CD4-positive, alpha-beta T cell (primary cell): ENCODE measurements at regions not wholly inside any gene's neighbourhood (a gene's known extent, or its start where the extent isn't known, plus 50 kb on each side); places are given as distances from the start of the nearest gene placed in this dataset.

ENCODE experiments used
- ATAC-seq: fragments of 200-7000 bp; cut with Tn5 transposase; one replicate; pipeline ENCODE4 v1.10.0; 2022; ENCODE audit warnings: mild to moderate bottlenecking; ENCODE audit not compliant: poor library complexity
- CTCF ChIA-PET: fragments of 350-600 bp; sonication (Branson Sonifier 250); formaldehyde crosslinking; loops from one replicate; lab custom pipeline; 2021; ENCODE audit warnings: antibody characterized with exemption, inconsistent platforms; lab: Charles Lee
- POLR2A ChIA-PET: fragments of 350-600 bp; sonication (Branson Sonifier 250); formaldehyde crosslinking; loops from one replicate; lab custom pipeline; 2021; ENCODE audit warnings: antibody characterized with exemption, inconsistent platforms; lab: Charles Lee
- DNase-seq, 14 experiments: peaks; one replicate each; pipeline ENCODE4 v3.0.0-alpha.2; 2013 to 2020; ENCODE audit warnings: mixed read lengths in 2 of 14
- H3K27ac ChIP-seq, 2 donors: one replicate each; pipeline versions ENCODE4 v1.5.1 to v1.7.0; 2013; ENCODE audit warnings: low read length in 2 of 2, low read depth in 1 of 2, mild to moderate bottlenecking in 1 of 2
- H3K27me3 ChIP-seq, 2 experiments: 1 replicate in 1 of 2; 2 replicates in 1 of 2; pipeline versions ENCODE4 v1.6.1 to v1.7.0; 2013; ENCODE audit warnings: low read length in 2 of 2, control low read depth in 1 of 2, mild to moderate bottlenecking in 1 of 2, moderate library complexity in 1 of 2; ENCODE audit not compliant: insufficient read depth in 2 of 2, control insufficient read depth in 1 of 2
- H3K36me3 ChIP-seq: one replicate; pipeline ENCODE4 v1.6.1; 2013; ENCODE audit warnings: low read length, control low read depth; ENCODE audit not compliant: insufficient read depth
- H3K4me1 ChIP-seq: one replicate; pipeline ENCODE4 v1.6.1; 2013; ENCODE audit warnings: low read length, control low read depth; ENCODE audit not compliant: insufficient read depth
- H3K4me3 ChIP-seq: one replicate; pipeline ENCODE4 v1.5.1; 2013; ENCODE audit warnings: mild to moderate bottlenecking, low read length, moderate library complexity
- H3K9me3 ChIP-seq, 2 experiments: 1 replicate in 1 of 2; 2 replicates in 1 of 2; pipeline versions ENCODE4 v1.6.1 to v1.7.0; 2013; ENCODE audit warnings: low read length in 2 of 2, mild to moderate bottlenecking in 2 of 2, control low read depth in 1 of 2, moderate library complexity in 1 of 2; ENCODE audit not compliant: control insufficient read depth in 1 of 2, insufficient read depth in 1 of 2
- H3K27ac Mint-ChIP-seq: one replicate; pipeline ENCODE4 v1.8.0; 2020; ENCODE audit warnings: mixed read lengths
- H3K27me3 Mint-ChIP-seq: one replicate; pipeline ENCODE4 v1.8.0; 2021; ENCODE audit warnings: mixed read lengths
- H3K36me3 Mint-ChIP-seq: one replicate; pipeline ENCODE4 v1.8.0; 2021; ENCODE audit warnings: low read depth, mixed read lengths
- H3K4me1 Mint-ChIP-seq: one replicate; pipeline ENCODE4 v1.8.0; 2021; ENCODE audit warnings: low read depth, mixed read lengths
- H3K4me3 Mint-ChIP-seq: one replicate; pipeline ENCODE4 v1.8.0; 2020; ENCODE audit warnings: mild to moderate bottlenecking, mixed read lengths
- H3K9me3 Mint-ChIP-seq: one replicate; pipeline ENCODE4 v1.8.0; 2020; ENCODE audit warnings: mixed read lengths
- intact Hi-C, 2 experiments: fragments of 100-400 bp; cut with DNase I in 1 of 2; cut with micrococcal nuclease in 1 of 2; formaldehyde crosslinking; loops; one replicate each; pipeline versions ENCODE4 v1.15.1 to v1.9.0; 2023 to 2025; cut with DNase I, micrococcal nuclease
- TF ChIP-seq, protein P1 (sequence below): fragments of 200-600 bp; IDR thresholded peaks from one replicate; pipeline ENCODE4 v1.8.0; 2022; ENCODE audit warnings: antibody characterized with exemption, mild to moderate bottlenecking

DNA sequence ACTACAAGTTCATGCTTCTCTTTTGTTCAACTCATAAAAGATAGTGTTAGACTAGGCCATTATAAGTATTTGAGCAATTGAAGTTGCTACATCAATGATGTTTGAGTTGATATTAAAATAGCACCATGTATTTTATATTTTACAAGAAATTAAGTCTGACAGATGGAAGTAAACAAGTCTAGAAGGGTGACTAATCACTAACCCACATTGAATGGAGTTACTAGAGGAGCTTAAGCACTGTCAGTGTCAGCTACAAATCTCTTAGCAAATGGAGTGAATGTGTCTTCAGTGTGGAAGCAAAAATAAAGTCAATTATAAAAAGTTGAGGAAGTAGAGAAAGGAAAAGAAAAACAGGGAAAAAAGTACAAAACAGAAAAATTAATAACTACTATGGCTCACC is 592.5 kb downstream of the PCDH18 start:
- CTCF ChIA-PET = no interaction called here
- peaks cover 3% of the 10 kb centered on the region for H3K9me3 Mint-ChIP-seq
- intact Hi-C loops = no loop called here

DNA sequence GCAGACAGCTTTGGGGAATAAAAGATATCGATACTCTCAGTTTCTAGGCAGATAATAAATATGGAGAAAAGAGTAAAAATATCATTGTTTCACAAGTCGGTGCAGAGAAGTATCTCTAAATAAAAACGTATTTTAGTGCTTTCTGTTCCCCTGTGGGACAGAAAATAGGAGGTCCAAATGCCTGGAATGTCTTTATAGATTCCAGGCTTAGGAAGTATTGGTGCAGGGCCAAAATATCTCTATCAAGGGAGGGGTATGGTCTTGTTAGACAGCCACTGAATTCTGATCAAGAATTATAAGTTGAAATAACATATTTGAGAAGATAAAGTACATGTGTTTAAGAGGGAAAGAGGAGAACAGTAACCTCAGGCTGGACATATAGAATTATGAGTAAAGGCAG is 596.4 kb downstream of the PCDH18 start:
- Mint-ChIP-seq H3K9me3 (peaks cover 3% of the 10 kb centered on the region), H3K4me1 (no peaks in the 10 kb centered on the region), H3K27ac (no peak overlapping the region), H3K36me3 (no peaks in the 10 kb centered on the region), H3K27me3 (no peaks in the 10 kb centered on the region), H3K4me3 (no peak overlapping the region)
- POLR2A ChIA-PET = no interaction called here
- ATAC-seq (no peak), DNase-seq (no peak)
- Histone ChIP-seq H3K9me3 (no peaks in the 10 kb centered on the region), H3K4me1 (no peaks in the 10 kb centered on the region), H3K27ac (no peak overlapping the region), H3K27me3 (no peaks in the 10 kb centered on the region), H3K36me3 (no peaks in the 10 kb centered on the region), H3K4me3 (no peak overlapping the region)
- intact Hi-C loops = no loop called here
- TF ChIP-seq, protein P1, sequence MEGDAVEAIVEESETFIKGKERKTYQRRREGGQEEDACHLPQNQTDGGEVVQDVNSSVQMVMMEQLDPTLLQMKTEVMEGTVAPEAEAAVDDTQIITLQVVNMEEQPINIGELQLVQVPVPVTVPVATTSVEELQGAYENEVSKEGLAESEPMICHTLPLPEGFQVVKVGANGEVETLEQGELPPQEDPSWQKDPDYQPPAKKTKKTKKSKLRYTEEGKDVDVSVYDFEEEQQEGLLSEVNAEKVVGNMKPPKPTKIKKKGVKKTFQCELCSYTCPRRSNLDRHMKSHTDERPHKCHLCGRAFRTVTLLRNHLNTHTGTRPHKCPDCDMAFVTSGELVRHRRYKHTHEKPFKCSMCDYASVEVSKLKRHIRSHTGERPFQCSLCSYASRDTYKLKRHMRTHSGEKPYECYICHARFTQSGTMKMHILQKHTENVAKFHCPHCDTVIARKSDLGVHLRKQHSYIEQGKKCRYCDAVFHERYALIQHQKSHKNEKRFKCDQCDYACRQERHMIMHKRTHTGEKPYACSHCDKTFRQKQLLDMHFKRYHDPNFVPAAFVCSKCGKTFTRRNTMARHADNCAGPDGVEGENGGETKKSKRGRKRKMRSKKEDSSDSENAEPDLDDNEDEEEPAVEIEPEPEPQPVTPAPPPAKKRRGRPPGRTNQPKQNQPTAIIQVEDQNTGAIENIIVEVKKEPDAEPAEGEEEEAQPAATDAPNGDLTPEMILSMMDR = no peak
- CTCF ChIA-PET = no interaction called here

More for the DNA sequence above, 592.5 kb downstream of the PCDH18 start:
- no peak for ATAC-seq
- Histone ChIP-seq H3K9me3 (peaks cover 0 to 4% of the 10 kb centered on the region in 2 experiments), H3K36me3 (no peaks in the 10 kb centered on the region), H3K27me3 (no peaks in the 10 kb centered on the region), H3K27ac (no peak overlapping the region), H3K4me1 (no peaks in the 10 kb centered on the region), H3K4me3 (no peak overlapping the region)
- DNase-seq = no peak
- H3K27me3 Mint-ChIP-seq = no peaks in the 10 kb centered on the region
- no peak overlapping the region for H3K27ac Mint-ChIP-seq
- POLR2A ChIA-PET = no interaction called here
- H3K4me1 Mint-ChIP-seq = no peaks in the 10 kb centered on the region
- TF ChIP-seq, protein P1 = no peak
- no peaks in the 10 kb centered on the region for H3K36me3 Mint-ChIP-seq
- H3K4me3 Mint-ChIP-seq = no peak overlapping the region

DNA sequence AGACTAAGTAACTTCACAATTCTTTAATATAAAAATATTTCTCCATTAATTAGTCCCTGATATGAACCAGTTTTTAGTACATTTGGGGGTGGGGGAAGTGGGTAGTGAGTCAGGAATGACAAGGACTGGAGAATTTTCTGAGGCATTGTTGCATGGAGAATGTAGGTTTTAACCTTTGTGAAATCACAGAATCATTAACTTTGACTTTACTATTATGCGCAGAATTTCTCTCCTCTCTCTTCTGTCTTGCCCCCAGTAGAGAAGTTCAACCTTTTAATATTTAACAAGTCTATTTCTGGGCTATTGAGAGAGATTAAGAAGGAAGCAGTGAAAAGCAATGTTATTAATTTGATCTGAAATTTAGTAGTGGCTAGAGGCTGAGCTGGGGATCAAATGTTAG is 597.0 kb downstream of the PCDH18 start:
- Histone ChIP-seq H3K27me3 (no peaks in the 10 kb centered on the region), H3K4me1 (no peaks in the 10 kb centered on the region), H3K27ac (no peak overlapping the region), H3K9me3 (no peaks in the 10 kb centered on the region), H3K4me3 (no peak overlapping the region), H3K36me3 (no peaks in the 10 kb centered on the region)
- Mint-ChIP-seq H3K36me3 (no peaks in the 10 kb centered on the region), H3K4me3 (no peak overlapping the region), H3K9me3 (peaks cover 3% of the 10 kb centered on the region), H3K27me3 (no peaks in the 10 kb centered on the region), H3K4me1 (no peaks in the 10 kb centered on the region), H3K27ac (no peak overlapping the region)
- no peak for DNase-seq
- intact Hi-C loops = no loop called here
- TF ChIP-seq, protein P1 = no peak
- ChIA-PET CTCF (no interaction called here), POLR2A (interaction anchor here (0.6 kb wide), 1 partner anchor 66 kb away, joined by 4 read pairs; no protein-coding TSS in a partner anchor)
- no peak for ATAC-seq
